Dermis microvascular lymphatic vessel endothelial cell (primary cell): ENCODE measurements at regions not wholly inside any gene's neighbourhood (a gene's known extent, or its start where the extent isn't known, plus 50 kb on each side); places are given as distances from the start of the nearest gene placed in this dataset.

Source experiments
- DNase-seq, 2 donors: peaks; one replicate each; pipeline versions ENCODE4 v3.0.0 to v3.0.0-alpha.2; 2010; ENCODE audit warnings: low read depth in 2 of 2

DNA sequence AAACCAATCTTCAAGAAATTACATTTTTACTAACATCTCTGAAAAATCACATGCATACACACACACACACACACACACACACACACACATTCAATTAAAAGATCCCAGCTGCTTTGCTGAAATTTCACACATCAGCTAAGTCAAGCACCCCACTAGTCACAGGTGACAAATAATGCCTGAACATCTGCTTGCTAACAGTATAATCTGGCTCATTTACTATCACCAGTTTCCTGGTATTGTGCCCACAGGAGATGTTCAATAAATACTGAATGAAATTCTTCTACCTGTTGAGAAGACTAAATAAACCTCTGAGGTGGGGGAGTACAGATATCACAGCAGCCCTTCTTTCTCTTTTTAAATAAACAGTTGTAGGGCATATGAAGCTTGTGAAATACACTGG is 994.0 kb downstream of the ARAP2 start:
- no peak for DNase-seq

DNA sequence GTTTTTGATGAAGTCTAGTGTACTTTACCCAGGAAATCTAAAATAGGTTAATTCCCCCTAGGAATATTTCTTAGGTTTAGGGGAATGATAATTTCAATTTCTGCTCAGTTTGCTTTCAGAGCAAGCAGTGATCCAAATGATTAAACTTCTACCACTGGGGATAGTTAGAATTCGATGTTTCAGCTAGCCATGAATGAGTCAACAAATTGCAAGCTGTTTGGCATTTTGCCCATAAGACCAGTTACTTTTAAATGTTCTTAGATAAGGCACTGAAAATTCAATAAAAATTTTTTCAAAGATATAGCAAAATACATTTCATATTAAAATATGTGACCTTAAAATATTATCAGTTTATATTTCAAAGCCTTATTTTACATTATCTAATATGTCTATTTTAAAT is 993.6 kb downstream of the ARAP2 start:
- no peak for DNase-seq

DNA sequence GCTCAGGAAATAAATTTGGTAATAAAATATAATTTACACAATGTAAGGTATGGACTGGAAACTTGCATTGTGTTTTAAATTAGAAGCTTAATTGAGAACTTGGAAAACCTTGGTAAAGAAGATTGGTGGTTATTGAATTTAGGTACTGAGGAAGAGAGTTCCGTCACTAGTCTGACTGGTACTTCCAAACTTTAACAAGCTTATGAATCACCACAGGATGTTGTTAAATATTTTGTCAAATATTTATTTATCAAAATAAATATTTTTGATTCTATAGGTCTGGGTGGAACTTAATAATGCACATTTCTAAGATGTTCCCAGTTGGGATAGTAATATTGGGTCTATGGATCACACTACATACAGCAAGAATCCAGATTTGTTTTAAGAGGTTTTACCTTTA is 992.2 kb downstream of the ARAP2 start:
- DNase-seq = no peak

GRCh38 chr4:35252866-35253265 is 991.4 kb downstream of the ARAP2 start:
- no peak for DNase-seq

- no peak for DNase-seq
These were observed 991.0 kb downstream of the ARAP2 start for GRCh38 chr4:35253331-35253730.

DNA sequence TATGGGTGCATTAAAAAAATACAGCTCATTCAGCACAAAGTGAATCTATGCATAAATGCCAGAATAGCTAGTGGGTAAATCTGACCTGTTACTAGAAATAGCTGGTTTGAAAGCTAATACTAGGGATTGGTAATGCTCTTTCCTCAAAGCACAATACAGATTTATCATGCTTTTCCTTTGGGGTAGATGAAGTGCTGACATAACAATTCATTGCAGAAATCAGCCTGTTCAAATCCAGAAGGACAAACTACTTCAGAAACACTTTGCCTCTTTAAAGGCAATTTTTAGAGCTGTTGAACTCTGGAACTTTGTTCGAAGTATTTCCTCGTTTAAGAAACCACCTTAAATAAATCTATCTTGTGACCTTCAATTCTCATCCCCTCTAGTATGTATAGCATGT is 957.9 kb downstream of the ARAP2 start:
- no peak for DNase-seq

- no peak for DNase-seq
These were observed 943.1 kb downstream of the ARAP2 start for GRCh38 chr4:35300996-35301774.

- no peak for DNase-seq
These were observed 928.9 kb downstream of the ARAP2 start for GRCh38 chr4:35315419-35315818.

GRCh38 chr4:35325908-35326453 is 918.3 kb downstream of the ARAP2 start:
- no peak for DNase-seq

DNA sequence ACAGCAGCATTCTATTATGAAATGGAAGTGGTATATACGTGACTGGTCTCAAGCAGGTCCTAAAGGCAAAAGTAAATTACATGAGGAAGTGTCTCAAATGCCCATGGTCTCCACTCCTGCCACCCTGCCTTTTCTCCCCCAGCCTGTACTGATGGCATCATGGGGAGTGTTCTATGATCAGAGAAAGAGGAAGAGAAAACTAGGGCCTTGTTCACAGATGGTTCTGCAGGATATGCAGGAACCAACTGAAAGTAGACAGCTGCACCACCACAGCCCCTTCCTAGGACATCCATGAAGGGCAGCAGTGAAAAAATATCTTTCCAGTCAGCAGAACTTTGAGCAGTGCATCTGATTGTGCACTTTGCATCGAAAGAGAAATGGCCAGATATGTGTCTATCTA is 901.5 kb downstream of the ARAP2 start:
- DNase-seq = no peak

DNA sequence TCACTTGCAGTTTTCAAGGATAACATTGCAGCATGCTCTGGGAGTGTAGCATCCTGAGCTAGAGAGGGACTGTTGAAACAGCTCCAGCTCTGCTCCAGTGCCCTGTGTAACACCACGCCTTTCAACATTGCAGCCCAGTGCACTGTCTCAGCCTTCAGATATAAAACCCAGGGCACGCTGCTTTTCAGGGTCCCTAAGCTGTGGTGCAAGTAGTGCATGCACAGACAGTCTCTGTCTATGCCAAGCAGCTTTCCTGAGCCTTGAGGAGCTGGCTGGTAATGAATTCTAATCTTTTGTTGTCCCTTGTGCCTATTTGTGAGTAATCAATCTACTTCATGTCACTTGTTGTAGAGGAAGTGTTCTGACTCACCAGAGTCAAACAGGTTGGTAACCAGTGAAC is 897.0 kb downstream of the ARAP2 start:
- no peak for DNase-seq

GRCh38 chr4:35358001-35358584 is 886.2 kb downstream of the ARAP2 start:
- DNase-seq = no peak

DNA sequence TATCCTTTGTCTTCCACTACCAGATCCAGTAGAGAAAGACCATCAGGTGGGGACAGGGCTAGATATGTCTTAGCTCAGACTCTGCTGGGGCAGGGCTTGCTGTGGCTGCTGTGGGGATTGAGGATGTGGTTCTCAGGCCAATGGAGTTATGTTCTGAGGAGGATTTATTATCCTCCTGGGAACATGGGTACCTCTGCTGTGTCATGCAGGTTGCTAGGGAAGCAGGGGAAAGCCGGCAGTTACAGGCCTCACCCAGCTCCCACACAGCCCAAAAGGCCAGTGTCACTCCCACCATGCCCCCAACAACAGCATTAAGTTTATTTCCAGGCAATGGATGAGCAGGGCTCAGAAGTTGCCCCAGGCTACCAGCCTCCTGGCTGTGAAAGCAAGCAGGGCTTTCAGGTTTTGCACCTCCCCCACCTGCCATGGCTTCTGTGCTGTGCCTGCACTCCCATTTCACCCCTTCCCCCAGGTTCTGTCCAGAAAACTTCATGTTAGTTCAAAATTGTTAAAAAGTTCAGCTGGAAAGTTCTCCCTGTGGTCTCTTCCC is 879.9 kb downstream of the ARAP2 start:
- DNase-seq = no peak

DNA sequence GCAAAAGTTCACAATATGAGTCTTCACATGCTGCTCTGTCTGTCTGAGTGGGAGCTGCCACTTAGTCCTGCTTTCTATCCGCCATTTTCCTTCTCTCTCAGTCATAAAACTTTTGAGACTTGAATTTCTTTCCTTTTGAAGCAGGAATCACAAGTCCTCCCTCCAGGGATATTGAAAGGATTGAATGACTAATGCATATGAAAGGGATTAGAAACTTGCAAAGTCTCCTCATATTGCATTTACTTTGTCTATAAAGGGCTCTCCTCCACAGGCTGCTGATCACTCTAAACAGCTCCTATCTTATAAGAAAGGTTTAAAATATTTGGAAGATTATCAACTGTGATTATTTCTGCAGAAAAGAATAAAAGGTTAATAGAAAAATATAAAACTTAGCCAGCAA is 879.1 kb downstream of the ARAP2 start:
- no peak for DNase-seq

- DNase-seq = no peak
These were observed 844.4 kb downstream of the ARAP2 start for GRCh38 chr4:35399912-35400311.

DNA sequence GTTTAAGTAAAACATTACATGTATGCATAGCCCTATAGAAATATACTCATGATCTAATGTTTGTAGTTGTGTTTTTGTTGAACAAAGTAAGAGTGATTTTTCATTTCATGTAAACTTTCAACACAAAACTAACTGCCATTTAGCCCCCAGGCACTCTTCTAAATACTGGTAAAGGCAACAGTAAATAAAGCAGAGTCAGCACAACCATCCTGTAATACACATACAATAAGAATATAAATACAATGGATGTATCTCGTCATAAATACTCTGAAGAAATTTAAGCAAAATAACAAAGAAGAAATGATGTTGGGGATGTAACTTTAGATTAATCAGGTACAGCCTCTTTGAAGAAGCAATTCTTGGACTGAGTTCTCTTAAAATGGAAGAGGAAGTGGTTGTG is 821.2 kb downstream of the ARAP2 start:
- DNase-seq = no peak

DNA sequence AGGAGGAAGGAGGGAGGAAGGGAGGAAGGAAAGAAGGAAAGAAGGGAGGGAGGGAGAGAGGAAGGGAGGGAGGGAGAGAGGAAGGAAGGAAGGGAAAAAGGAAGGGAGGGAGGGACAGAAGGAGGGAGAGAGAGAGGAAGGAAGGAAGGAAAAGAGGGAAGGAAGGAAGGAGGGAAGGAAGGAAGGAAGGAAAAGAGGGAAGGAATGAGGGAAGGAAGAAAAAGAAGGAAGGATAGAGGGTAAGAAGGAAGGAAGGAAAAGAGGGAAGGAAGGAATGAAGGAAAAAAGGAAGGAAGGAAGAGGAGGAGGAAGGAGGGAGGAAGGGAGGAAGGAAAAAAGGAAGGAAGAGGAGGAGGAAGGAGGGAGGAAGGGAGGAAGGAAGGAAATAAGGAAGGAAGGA is 796.8 kb downstream of the ARAP2 start:
- DNase-seq = no peak

- no peak for DNase-seq
These were observed 785.3 kb downstream of the ARAP2 start for GRCh38 chr4:35459045-35459444.

DNA sequence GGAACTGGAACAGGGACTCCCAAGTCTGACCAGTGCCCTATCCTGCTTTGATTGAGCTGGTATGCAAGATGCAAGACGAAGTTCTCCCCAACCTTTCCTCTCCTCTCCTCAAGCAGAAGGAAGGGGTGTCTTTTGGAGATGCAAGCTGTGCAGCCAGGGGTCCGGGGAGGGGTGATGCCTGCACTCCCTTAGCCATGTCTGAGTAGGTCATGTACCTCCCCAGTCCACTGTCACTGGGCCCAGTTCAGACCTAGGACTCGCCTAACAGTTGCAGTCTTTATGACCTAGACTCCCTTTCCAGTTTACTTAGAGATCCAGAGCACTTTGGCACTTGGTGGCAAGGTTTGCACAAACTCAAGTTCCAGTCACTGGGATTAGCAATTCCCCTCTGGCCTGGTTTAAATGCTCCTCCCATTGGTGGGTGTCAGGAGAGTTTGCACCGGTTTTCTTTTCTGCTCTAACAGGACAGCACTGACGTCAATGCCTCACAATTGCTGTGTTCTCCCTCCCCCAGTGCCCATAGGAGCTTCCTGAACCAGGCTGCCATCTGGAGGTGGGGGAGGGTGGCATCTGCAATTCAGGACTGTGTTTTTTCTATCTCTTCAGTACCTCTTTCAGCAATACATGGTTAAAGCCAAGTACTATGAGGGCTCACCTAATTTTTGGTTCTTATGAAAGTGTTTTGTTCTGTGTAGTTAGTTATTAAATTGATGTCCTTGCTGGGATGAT is 782.2 kb downstream of the ARAP2 start:
- DNase-seq = no peak

- no peak for DNase-seq
These were observed 780.9 kb downstream of the ARAP2 start for GRCh38 chr4:35463251-35463952.

DNA sequence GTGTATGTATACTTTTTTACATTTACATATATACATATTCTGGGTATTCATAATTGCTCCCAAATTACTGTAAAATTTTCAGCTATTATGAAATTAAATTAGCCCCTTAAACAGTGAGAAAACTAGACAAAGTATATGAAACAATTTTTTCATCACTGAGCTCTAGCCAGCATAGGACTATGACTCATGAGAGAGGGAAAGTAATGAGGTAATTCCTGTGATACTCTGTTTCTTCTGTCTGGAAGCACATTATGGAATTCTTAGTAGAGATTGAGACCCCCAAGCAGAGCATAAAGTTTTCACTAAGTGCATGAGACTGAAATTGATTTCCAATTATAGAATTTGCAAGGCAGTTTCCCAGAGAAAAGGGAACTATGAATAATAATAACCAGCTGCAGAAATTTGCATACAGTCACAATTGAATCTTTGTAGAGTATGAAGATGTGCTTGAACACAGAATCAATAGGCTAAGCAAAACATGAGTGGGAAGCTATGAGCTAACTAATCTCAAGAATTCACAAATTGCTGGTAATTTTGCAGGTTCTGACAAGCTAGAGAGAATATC is 779.3 kb downstream of the ARAP2 start:
- no peak for DNase-seq
